Jurkat, Clone E6-1 (cell line): ENCODE measurements at regions not wholly inside any gene's neighbourhood (a gene's known extent, or its start where the extent isn't known, plus 50 kb on each side); places are given as distances from the start of the nearest gene placed in this dataset.
"Not testable (repeated sequence)": the region's sequence is repeated elsewhere in the genome, so short reads cannot be mapped to it uniquely, and the experiment has no call there.

Experiments used
- DNase-seq: peaks from one replicate; pipeline ENCODE4 v3.0.0-alpha.2; 2011; ENCODE audit warnings: low read depth, low spot score
- H3K4me3 ChIP-seq: 2 replicates; pipeline ENCODE4 v1.5.1; 2011; ENCODE audit warnings: mild to moderate bottlenecking, low read length, control low read depth, moderate library complexity

GRCh38 chr16:87093804-87094555, 223.2 kb downstream of the C16orf95 start:
- DNase-seq: no peak
- no peak overlapping the region for H3K4me3 ChIP-seq

- no peak for DNase-seq
These were observed 222.7 kb downstream of the C16orf95 start for GRCh38 chr16:87094556-87094865.

GRCh38 chr16:87095271-87095670, 221.9 kb downstream of the C16orf95 start:
- no peak for DNase-seq
- no peak overlapping the region for H3K4me3 ChIP-seq

More at GRCh38 chr16:87094556-87094865, 222.7 kb downstream of the C16orf95 start:
- no peak overlapping the region for H3K4me3 ChIP-seq

GRCh38 chr16:87096746-87097333, 220.4 kb downstream of the C16orf95 start:
- no peak for DNase-seq
- H3K4me3 ChIP-seq: no peak overlapping the region

- H3K4me3 ChIP-seq: no peak overlapping the region
- DNase-seq: no peak
These were observed 218.8 kb downstream of the C16orf95 start for GRCh38 chr16:87098361-87098760.

- DNase-seq: no peak
- no peak overlapping the region for H3K4me3 ChIP-seq
These were observed 218.0 kb downstream of the C16orf95 start for GRCh38 chr16:87098976-87099720.

- H3K4me3 ChIP-seq: no peak overlapping the region
- no peak for DNase-seq
These were observed 216.7 kb downstream of the C16orf95 start for GRCh38 chr16:87100306-87101058.

- DNase-seq: no peak
These were observed 215.3 kb downstream of the C16orf95 start for GRCh38 chr16:87101903-87102302.

GRCh38 chr16:87107201-87107600, 210.0 kb downstream of the C16orf95 start:
- no peak for DNase-seq
- H3K4me3 ChIP-seq: no peak overlapping the region

More at GRCh38 chr16:87101903-87102302, 215.3 kb downstream of the C16orf95 start:
- H3K4me3 ChIP-seq: no peak overlapping the region

- no peak for DNase-seq
- H3K4me3 ChIP-seq: no peak overlapping the region
These were observed 208.9 kb downstream of the C16orf95 start for GRCh38 chr16:87108278-87108677.

- no peak overlapping the region for H3K4me3 ChIP-seq
- DNase-seq: no peak
These were observed 208.3 kb downstream of the C16orf95 start for GRCh38 chr16:87108941-87109340.

GRCh38 chr16:87114832-87115231, 202.4 kb downstream of the C16orf95 start:
- peak; percentile 15 for DNase-seq

GRCh38 chr16:87115646-87116045, 201.5 kb downstream of the C16orf95 start:
- no peak overlapping the region for H3K4me3 ChIP-seq
- no peak for DNase-seq

More at GRCh38 chr16:87114832-87115231, 202.4 kb downstream of the C16orf95 start:
- no peak overlapping the region for H3K4me3 ChIP-seq

- DNase-seq: no peak
These were observed 199.3 kb downstream of the C16orf95 start for GRCh38 chr16:87117936-87118335.

GRCh38 chr16:87119168-87119567, 198.0 kb downstream of the C16orf95 start:
- no peak for DNase-seq
- no peak overlapping the region for H3K4me3 ChIP-seq

More at GRCh38 chr16:87117936-87118335, 199.3 kb downstream of the C16orf95 start:
- H3K4me3 ChIP-seq: no peak overlapping the region

GRCh38 chr16:87119748-87120147, 197.4 kb downstream of the C16orf95 start:
- DNase-seq: no peak

GRCh38 chr16:87121816-87122215, 195.4 kb downstream of the C16orf95 start:
- no peak for DNase-seq

More at GRCh38 chr16:87119748-87120147, 197.4 kb downstream of the C16orf95 start:
- no peak overlapping the region for H3K4me3 ChIP-seq

GRCh38 chr16:87123356-87124001, 193.7 kb downstream of the C16orf95 start:
- no peak for DNase-seq
- H3K4me3 ChIP-seq: no peak overlapping the region

More at GRCh38 chr16:87121816-87122215, 195.4 kb downstream of the C16orf95 start:
- no peak overlapping the region for H3K4me3 ChIP-seq

GRCh38 chr16:87124405-87124804, 192.8 kb downstream of the C16orf95 start:
- not testable (repeated sequence) for H3K4me3 ChIP-seq, DNase-seq
